ENCODE measurements at regions not wholly inside any gene's neighbourhood (a gene's known extent, or its start where the extent isn't known, plus 50 kb on each side); places are given as distances from the start of the nearest gene placed in this dataset.

- no peak for TF ChIP-seq CTCF (IDR thresholded peaks at IDR 0.05; ENCODE audit: low read length)
- no peak for TF ChIP-seq EZH2 (IDR thresholded peaks at IDR 0.05; ENCODE audit: borderline replicate concordance, low read length)
These were observed 87.7 kb upstream of the SIX2 start for GRCh38 chr2:45096996-45097395.

All from OCI-LY1 (cell line).